ENCODE measurements at regions not wholly inside any gene's neighbourhood (a gene's known extent, or its start where the extent isn't known, plus 50 kb on each side); places are given as distances from the start of the nearest gene placed in this dataset.

GRCh38 chr20:39103305-39103704 is 141.2 kb downstream of the DHX35 start:
- no peak overlapping the region for H3K27ac ChIP-seq
- no peaks in the 10 kb centered on the region for H3K36me3 ChIP-seq
- WGBS, result 92% methylated on average over 4 of the region's 4 CpGs
- no peak for DNase-seq (ENCODE audit: low spot score in 2 of 2)
- H3K27me3 ChIP-seq, result peaks cover 39% of the 10 kb centered on the region
- H3K9me3 ChIP-seq, result no peaks in the 10 kb centered on the region
- H3K4me3 ChIP-seq, result no peak overlapping the region
- no peaks in the 10 kb centered on the region for H3K4me1 ChIP-seq
- TF ChIP-seq CTCF (IDR thresholded peaks at IDR 0.05), result no peak
- no peak for TF ChIP-seq EP300 (IDR thresholded peaks at IDR 0.05)
- TF ChIP-seq POLR2A (IDR thresholded peaks at IDR 0.05), result no peak
- no peak for TF ChIP-seq POLR2AphosphoS5 (IDR thresholded peaks at IDR 0.05)

- Histone ChIP-seq H3K4me3 (no peak overlapping the region), H3K36me3 (no peaks in the 10 kb centered on the region), H3K27me3 (peaks cover 38% of the 10 kb centered on the region), H3K27ac (no peak overlapping the region), H3K9me3 (no peaks in the 10 kb centered on the region), H3K4me1 (no peaks in the 10 kb centered on the region)
- DNase-seq (ENCODE audit: low spot score in 2 of 2), result no peak
- TF ChIP-seq POLR2AphosphoS5 (IDR thresholded peaks at IDR 0.05), result no peak
- TF ChIP-seq EP300 (IDR thresholded peaks at IDR 0.05), result no peak
- TF ChIP-seq CTCF (IDR thresholded peaks at IDR 0.05), result no peak
- TF ChIP-seq POLR2A (IDR thresholded peaks at IDR 0.05), result no peak
- 75% methylated on average over 3 of the region's 3 CpGs for WGBS
These were observed 139.8 kb downstream of the DHX35 start for GRCh38 chr20:39101895-39102294.

- WGBS, result 26% methylated on average over 6 of the region's 6 CpGs
- DNase-seq (ENCODE audit: low spot score in 2 of 2), result no peak
These were observed 138.5 kb downstream of the DHX35 start for GRCh38 chr20:39100691-39101090.

GRCh38 chr20:39097889-39098288 is 135.7 kb downstream of the DHX35 start:
- Histone ChIP-seq H3K27ac (no peak overlapping the region), H3K4me3 (no peak overlapping the region), H3K9me3 (no peaks in the 10 kb centered on the region), H3K27me3 (peaks cover 25% of the 10 kb centered on the region), H3K36me3 (no peaks in the 10 kb centered on the region), H3K4me1 (no peaks in the 10 kb centered on the region)
- 60% methylated on average over 3 of the region's 3 CpGs for WGBS
- TF ChIP-seq CTCF (IDR thresholded peaks at IDR 0.05) (no peak), POLR2A (IDR thresholded peaks at IDR 0.05) (no peak), EP300 (IDR thresholded peaks at IDR 0.05) (no peak), POLR2AphosphoS5 (IDR thresholded peaks at IDR 0.05) (no peak)
- no peak for DNase-seq (ENCODE audit: low spot score in 2 of 2)

More at GRCh38 chr20:39100691-39101090, 138.5 kb downstream of the DHX35 start:
- H3K9me3 ChIP-seq, result no peaks in the 10 kb centered on the region
- H3K4me3 ChIP-seq, result no peak overlapping the region
- H3K4me1 ChIP-seq, result no peaks in the 10 kb centered on the region
- H3K27me3 ChIP-seq, result peaks cover 31% of the 10 kb centered on the region
- H3K27ac ChIP-seq, result no peak overlapping the region
- TF ChIP-seq CTCF (IDR thresholded peaks at IDR 0.05) (no peak), POLR2A (IDR thresholded peaks at IDR 0.05) (no peak), EP300 (IDR thresholded peaks at IDR 0.05) (no peak), POLR2AphosphoS5 (IDR thresholded peaks at IDR 0.05) (no peak)
- no peaks in the 10 kb centered on the region for H3K36me3 ChIP-seq

- peaks cover 12% of the 10 kb centered on the region for H3K27me3 ChIP-seq
- no peaks in the 10 kb centered on the region for H3K9me3 ChIP-seq
- TF ChIP-seq CTCF (IDR thresholded peaks at IDR 0.05) (no peak), POLR2AphosphoS5 (IDR thresholded peaks at IDR 0.05) (no peak), EP300 (IDR thresholded peaks at IDR 0.05) (no peak), POLR2A (IDR thresholded peaks at IDR 0.05) (no peak)
- H3K27ac ChIP-seq, result no peak overlapping the region
- no peaks in the 10 kb centered on the region for H3K36me3 ChIP-seq
- 100% methylated on average over 1 of the region's 1 CpG for WGBS
- H3K4me3 ChIP-seq, result no peak overlapping the region
- no peak for DNase-seq (ENCODE audit: low spot score in 2 of 2)
- H3K4me1 ChIP-seq, result no peaks in the 10 kb centered on the region
These were observed 133.7 kb downstream of the DHX35 start for GRCh38 chr20:39095870-39096269.
